GF-D8 (cell line): ENCODE measurements at regions not wholly inside any gene's neighbourhood (a gene's known extent, or its start where the extent isn't known, plus 50 kb on each side); places are given as distances from the start of the nearest gene placed in this dataset.
"Not testable (repeated sequence)": the region's sequence is repeated elsewhere in the genome, so short reads cannot be mapped to it uniquely, and the experiment has no call there.

Source experiments
- DNase-seq: peaks from one replicate; lab custom pipeline; 2025; lab: John Stamatoyannopoulos, UW

DNA sequence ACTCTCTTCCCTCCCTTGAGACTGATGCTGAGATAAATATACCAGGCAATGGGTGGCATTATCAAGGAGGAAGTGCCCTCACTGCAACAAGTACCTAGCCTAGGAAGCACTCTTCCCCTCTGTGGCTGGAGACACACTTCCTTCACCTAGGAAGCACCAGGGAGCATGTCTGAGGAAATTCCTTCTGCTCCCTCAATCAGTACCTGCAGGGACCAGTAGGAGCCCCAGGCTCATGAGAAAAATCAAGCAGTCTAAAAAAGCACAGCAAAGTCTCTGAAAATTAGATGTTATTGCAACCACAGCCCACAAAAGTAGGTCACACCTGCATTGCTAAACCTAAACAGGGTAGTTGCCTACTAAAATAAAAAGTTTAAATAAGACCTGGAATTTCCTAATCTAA lies 78.2 kb upstream of the TRPM1 start:
- DNase-seq: no peak

DNA sequence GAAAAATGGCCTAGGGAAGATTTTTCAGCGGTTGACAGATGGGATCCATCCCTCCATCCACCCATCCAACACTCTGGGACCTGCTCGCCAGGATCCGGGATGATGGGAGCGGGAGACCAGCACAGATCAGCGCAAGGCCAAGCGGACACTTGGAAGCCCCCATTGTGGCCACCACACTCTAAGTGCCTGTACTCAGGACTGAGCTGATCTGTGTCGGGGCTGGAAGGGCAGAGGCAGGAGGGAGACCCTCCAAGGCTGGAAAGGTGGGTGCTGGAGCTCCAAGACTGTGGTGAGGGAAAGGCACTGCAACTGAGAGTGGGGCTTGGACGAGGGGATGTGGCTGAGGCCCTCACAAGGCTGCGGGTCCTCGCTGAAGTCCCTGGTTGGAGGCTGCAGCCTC lies 91.8 kb upstream of the TRPM1 start:
- DNase-seq: no peak

DNA sequence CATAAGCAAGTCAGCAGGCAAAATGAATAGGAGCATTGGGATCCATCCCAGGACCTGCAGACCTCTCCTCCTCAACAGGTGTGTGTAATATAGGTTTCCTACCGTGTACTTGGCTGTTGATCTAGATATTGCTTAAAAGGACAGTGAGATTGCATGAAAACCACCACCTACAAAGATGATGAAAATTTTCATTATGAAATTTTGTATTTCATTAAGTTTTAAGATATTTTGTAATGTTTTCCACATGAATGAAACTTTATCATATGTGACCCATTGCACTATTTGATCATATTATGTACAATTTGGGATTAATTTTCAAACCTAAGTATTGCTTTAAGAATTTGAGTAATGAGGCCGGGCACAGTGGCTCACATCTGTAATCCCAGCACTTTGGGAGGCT lies 94.3 kb upstream of the TRPM1 start:
- no peak for DNase-seq

DNA sequence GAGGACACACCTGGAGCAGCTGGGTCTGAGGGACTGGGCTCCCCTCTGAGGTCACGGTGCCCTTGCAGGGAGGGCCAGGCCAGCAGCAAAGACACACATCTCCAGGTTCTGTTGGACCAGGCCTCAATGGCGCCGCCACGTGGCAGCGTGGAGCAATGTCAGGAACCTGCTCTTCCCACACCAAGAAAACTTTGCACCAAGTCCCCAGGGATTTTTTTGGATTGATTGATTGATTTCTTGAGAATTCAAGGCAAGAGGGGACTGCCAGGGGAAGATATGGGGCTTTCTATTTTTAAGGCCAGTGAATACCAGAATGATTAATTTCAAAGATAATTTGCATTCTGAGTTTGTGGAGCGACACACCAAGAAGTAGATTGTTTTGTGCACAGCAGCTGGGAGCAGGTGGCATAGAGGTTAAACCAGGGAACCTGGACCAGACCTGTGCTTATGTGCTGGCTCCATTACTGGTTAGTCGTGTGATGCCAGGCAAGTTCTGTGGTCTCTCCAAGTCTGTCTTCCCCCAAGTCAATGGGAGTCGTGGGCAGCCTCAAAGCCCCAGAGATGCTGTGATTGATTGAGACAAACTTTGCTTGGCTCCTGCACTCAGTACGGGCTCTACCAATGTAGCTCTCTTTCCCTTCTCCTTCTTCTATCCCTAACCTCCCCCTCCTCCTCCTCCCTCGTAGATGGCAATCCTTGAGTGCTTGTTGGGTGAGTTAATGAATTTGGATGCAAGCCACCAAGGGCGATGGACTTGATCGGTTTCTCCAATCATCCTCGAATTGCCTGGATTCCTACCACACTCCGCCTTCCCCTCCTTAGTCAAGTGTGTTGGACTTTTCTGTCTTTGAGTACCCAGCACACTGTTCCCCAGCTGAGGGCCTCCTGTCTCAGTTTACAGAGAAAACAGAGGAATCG lies 96.2 kb upstream of the TRPM1 start:
- DNase-seq: no peak

DNA sequence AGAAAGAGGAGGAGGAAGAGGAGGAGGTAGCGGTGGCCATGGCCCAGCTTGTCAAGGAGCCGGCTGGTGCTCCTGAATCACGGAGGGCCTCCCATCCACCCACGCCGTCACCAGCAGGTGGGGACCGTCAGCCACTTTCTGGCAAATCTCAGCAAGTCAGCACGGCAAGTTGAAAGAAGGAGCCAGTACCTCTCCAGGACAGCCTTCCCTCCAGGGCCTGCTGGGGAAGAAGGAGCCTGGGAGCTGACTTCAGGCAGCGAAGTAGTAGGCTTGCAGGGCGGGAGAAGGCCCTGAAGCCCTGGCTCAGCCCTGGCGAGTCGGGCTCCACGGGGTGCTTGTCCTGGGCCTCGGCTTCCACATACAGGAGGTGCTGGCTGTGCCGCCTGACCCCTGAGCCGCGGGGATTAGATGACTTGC lies 99.2 kb upstream of the TRPM1 start:
- DNase-seq: no peak

DNA sequence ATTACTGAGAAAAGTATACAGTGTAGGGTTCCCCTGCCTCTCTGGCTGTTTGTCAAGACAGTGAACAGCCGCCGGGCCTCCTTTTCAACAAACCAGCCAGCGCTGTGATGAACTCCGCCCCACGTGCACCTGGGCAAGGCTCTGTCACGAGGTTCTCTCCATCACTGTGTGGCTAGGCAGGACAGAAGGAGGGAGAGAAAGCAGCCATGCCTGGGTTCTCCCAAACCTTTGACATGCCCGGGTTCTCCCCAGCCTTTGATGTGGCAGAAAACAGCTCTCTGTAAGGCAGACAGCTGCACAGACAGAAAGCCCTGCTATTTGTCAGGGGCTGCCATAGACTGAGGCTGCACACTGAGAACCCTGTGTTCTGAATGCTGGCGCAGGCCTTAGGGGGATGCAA lies 101.4 kb upstream of the TRPM1 start:
- no peak for DNase-seq

DNA sequence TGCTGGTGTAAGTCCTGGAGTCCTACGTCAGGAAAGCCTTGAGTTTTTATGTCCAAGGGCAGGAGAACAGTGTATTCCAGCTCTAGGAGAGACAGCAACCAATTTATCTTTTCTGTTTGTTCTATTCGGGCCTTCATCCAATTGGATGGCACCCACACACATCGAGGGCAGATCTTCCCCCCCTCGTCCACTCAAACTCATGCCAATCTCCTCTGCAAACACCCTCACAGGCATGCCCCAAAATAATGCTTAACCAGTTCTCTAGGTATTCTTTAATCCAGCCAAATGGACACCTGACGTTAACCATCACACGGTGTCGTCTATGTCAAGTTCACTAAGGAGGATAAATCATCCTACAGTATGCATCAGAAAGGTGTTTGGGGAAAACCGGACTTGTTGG lies 102.5 kb upstream of the TRPM1 start:
- DNase-seq: no peak

DNA sequence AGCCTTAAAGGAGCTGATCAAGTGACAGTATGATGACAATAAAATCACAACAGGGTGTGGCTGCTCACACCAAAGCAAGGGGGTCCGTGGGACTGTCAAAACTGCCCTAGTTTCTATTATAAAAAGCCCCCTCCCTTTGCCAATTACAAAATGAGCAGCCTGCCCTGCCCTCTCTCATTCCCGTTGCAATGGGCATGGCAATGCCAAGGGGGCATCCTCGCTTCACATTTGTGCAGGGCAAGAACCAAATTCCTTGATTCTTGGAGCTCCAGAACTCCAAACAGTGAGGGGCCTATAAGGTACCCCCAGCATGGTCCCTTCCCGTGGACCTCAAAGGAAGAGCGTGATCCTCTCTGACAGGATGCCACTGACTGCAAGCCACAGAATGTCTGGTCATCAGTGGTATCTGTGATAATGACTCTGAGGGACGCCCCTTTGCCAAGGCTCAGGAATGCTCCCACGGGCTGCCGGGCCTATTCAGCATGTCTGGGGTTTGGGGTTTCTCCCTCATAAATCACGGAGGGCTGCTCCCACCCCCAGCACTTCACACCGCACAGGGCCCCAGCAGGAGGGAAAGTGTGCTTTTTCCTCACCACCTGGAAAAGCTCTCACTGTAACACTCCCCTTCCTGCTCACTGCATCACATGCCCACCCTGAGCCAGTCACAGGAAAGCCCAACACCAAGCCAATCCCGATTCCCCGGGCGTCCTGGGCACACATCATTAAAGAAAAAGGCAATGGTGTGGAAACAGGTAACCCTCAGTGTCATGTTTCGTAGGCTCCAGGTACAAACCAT lies 105.1 kb upstream of the TRPM1 start:
- no peak for DNase-seq

DNA sequence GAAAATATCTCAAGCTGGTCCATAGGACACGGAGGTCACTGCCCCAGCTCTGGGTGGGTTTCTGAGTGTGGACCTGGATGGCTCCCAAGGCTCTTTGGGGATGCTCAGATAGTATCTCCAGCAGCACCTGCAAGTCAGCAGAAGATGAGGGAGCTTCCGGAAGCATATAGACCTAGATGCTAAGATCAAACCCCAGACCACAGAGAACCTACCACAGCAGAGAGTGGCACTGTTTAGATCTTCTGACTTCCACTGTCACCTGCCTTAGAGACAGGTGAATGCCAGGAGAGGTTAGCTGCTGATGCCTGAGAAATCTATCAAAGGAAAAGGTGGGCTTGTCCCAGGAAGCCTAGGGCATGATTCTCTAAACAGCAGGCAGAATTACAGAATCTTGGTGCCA lies 105.7 kb upstream of the TRPM1 start:
- DNase-seq: no peak

DNA sequence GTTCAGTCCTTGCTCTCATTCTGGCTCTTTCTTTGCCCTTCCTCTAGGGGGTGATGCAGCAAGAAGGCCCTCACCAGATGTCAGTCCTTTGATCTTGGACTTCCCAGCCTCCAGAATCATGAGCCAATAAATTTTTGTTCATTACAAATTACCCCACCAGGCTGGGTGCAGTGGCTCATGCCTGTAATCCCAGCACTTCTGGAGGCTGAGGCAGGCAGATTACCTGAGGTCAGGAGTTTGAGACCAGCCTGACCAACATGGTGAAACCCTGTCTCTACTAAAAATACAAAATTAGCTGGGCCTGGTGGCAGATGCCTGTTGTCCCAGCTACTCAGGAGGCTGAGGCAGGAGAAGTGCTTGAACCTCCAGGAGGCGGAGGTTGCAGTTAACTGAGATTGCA lies 106.3 kb upstream of the TRPM1 start:
- not testable (repeated sequence) for DNase-seq

DNA sequence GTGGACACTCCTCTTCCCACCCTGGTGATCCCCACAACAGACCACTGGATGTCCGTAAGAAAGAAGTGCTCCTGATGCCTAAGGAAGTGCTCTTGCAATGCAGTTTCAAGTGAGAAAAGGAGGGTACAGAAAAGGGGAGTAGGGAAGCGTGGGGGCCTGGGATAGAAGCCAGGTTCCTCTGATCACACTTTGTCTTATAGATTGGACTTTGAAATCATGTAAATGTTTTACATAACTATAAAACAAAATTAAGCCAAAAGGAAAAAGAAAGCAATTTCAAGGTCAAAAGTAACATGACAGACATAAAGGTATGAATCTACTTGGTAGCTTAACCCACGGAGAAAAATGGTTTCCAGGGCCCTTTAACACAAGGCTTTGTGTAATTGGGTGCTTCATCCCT lies 107.3 kb upstream of the TRPM1 start:
- no peak for DNase-seq

DNA sequence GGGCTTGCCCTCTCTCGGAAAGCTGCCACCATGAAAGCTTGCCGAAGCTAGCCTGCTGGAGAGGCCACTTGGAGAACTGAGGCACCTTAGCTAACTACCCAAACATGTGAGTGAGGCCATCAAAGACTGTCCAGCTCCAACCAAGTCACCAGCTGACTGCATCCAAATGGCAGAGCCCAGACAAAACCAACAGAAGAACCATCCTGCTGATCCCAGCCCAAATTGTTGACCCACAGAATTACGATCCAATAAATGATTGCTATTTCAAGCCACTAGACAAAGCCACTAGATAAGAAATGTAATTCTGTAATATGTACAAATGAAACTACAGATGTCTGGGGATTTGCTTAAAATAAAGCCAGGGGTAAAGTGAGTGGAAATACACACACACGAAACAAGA lies 109.8 kb upstream of the TRPM1 start:
- DNase-seq: no peak

DNA sequence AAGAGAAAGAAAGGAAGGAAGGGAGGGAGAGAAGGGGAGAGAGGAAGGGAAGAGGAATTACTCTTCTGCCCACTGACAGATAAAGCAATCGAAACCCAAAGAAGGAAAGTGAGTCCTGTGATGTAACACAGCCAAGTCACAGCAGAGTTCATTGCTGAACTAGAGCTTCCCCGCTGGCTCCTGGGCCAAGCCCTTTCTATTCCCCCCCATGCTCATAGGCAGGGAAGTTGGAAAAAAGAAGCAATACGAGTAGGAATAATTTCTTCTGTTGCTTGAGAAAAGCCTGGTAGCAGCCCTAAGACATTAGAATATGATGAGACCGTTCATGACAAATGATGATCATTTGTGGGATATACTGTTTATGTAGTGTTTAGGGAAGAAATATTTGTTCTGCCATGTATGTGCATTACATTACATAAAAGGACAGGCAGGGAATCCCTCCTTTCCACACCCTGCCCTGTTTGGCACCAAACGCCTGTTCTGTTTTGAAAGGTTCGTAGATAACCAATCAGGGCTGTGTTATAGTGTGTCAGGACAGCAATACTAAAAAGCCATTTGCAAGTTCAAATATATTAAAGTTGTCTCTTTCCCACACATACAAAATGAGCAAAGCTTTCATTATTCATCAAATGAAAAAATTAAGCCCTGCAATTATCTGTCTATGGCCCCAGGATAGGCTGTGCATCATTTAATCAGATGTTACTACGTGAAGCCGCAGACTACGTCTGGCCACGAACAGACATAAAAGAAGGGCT lies 111.0 kb upstream of the TRPM1 start:
- no peak for DNase-seq

DNA sequence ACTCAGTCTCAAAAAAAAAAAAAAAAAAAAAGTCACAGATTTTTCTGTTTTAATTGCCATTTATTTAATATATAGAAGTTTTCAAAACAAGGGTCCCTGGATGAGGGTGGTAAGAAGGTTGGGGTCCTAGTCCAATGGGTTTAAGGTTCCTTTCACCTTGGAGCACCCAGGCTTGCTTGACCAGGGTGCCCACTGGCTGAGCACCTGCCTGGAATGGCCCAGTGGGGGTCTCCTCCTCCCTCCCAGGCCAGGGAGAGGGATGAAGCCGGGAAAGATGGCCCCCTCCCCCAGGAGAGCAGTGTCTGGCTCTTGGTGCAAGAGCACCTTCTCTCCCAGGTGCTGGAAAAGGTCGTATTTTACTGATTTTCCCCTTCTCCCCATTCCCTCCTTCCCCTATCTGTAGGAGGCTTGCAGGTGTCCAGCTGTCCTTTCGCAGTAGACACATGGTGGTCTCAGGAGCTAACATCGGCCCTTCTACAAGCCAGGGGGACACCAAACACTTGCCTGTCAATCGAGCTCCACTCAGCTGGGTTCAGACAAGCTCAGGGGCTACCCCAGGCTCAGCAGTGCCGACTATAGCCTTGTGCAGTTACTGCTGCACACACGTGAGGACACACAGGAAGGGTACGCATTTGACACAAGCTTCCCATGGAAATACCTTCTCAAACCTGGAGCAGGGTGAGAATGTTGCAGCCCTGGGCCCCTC lies 112.3 kb upstream of the KLF13 start:
- no peak for DNase-seq

DNA sequence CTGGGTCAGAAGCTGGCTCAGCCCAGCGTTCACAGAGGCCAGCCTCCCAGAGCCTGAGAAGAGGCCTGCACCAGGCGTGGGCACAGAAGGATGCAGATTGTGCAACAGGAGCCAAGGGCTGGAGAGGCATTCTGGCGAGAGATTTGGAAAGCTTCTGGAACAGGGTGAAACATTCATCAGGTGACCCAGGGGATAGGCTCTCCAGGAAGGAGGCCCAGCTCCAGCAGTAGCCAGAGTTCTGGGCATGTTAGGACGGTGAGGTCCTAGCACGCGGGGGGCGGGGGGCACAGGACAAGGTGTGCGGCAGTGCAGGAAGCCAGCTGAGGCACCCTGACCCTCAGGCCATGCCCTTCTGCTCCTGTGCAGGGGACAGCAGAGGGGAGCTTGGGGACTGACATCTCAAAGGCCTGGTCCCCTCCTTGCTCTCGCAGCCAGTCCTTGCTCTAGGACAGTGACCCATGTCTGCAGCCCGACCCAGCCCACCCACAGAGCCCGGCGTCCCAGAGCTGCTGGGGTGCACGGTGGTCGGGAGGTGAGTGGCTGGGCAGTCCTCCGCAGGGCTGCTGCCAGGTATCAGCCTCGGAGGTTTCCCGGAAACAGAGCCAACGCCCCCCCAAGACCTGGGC lies 111.7 kb upstream of the KLF13 start:
- DNase-seq: no peak

DNA sequence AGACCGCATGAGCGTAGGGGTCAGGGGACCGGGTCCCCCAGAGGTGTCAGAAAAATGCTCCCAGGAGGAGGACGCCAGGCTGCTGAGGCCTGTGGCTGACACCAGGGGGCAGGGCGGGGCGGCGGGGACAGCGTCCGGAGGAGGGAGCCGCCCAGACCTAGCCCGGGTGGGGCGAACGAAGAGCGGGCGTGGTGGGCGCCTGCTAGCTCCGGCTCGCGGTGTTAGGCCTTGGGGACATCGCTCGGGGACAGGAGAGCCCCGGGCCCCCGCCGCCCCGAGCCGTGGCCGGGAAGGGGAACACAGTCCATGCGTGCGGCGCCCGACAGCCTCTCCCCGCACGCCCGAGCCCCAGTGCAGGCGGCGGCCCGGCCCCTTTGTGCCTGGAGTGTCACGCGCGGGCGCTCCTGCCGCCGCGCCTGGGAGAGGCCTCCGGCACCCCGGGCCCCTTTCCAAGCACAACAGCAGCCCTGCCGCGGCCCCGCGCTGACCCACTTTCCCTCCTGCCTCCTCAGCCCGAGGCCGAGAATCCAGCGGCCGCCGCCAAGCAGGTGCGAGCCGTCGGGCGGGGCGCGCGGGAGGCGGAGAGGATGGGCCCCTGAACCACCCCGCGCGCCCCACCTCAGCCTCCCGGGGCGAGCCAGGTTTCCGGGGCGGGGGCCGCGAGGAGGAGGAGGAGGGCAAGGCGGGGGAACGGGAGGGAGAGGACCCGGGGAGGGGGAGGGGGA lies 111.0 kb upstream of the KLF13 start:
- DNase-seq: no peak

DNA sequence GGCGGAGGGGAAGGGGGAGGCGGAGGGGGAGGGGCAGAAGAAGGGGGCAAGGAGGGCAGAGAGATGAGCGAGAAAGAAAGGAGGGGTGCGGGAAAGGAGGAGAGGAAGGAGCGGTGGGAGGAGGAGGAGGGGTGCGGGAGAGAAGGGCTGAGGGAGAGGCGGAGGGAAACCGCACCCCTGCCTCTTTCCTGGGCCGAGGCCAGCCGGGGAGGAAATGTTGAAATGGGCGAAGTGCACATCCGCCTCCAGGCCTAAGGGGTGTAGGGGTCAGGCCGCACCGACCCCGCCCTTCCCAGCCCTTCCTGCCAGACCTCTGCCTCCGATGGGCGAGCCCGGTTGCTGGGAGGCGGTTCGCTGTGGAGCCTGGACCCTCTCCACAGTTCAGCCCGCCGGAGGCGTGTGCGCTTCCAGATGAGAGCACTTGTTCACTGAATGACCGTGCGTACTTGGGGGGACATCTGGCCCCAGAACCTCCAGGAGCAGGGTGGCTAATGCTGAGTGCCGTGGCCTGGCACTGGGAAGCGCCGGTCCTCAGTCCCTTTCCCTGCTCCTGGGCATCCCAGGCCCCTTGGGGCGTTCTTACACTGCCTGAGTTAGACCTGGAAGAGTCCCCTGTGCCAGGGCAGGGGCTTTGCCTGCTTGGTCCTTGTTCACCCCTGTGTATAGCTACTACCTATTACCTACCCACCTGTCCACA lies 110.3 kb upstream of the KLF13 start:
- peak; percentile 76 for DNase-seq

DNA sequence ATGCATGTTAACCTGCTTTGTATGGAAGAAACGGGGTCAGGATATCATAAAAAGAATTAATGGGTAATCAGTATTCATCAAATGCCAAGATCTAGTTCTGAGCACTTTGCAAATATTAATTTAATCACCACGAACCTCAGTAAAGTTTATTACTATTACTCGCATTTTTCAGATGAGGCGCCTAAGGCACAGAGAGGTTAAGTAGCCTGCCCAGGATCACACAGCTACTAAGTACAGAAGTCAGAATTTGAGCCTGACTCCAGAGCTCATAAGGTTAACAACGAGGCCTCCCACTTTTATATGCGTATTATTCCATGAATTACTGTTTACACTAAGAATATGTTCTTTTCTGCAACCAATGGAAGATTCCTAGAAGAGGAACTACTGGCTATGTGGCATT lies 109.6 kb upstream of the KLF13 start:
- no peak for DNase-seq

DNA sequence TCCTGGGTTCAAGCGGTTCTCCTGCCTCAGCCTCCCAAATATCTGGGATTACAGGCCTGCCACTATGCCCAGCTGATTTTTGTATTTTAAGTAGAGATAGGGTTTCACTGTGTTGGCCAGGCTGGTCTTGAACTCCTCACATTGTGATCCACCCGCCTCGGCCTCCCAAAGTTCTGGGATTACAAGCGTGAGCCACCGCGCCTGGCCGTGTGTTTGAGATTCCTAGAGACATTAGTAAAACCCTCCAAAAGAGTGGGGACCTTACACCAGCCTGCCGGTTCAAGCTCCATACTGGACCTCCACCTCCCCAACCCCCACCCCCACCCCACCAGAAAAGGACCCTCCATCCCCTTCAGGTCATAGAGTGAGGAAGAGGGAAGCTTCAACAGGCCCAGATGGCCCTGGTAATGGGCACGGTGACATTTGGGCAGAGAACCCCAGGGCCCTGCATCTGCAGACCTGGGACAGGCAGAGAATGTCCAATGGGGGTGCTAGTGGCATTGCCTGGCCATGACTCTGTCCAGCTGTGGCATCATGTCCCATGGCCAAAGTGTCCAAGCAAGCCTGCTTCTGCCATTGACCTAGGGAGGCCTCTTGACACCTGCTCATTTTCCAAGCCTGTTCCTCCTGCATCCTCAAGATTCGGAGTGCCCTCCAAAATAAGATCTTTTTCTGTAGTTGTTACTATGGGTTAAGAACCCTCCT lies 108.9 kb upstream of the KLF13 start:
- DNase-seq: no peak

DNA sequence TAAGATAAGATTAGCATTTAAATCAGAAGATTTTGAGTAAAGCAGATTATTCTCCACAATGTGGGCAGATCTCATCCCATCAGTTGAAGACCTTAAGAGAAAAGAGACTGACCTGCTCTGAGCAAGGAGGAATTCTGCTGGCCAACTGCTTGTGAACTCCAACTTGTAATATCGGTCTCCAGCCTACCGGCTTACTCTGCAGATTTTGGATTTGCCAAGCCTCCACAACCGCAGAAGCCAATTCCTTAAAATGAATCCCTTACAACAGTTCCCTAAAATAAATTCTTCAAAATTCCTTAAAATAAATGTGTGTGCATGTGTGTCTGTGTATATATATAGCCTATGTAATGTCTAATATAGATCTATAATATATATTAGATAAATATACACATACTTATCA lies 107.4 kb upstream of the KLF13 start:
- DNase-seq: no peak
